HepG2 (cell line): ENCODE measurements at regions not wholly inside any gene's neighbourhood (a gene's known extent, or its start where the extent isn't known, plus 50 kb on each side); places are given as distances from the start of the nearest gene placed in this dataset.

Source experiments
- AKAP8 ChIP-seq: sonication (generic); formaldehyde crosslinking; IDR thresholded peaks from 2 replicates; pipeline ENCODE4 v1.5.1; 2020; ENCODE audit warnings: mild to moderate bottlenecking, missing genetic modification reagents
- ARNT ChIP-seq: fragments of 450-650 bp; IDR thresholded peaks from 2 replicates; pipeline ENCODE4 v1.6.1; 2017
- ATF1 ChIP-seq: IDR thresholded peaks from 2 replicates; pipeline ENCODE4 v1.6.1; 2016; ENCODE audit warnings: mild to moderate bottlenecking, control low read depth
- GABPA ChIP-seq, 2 experiments: IDR thresholded peaks; 2 replicates each; pipeline ENCODE4 v1.6.1; 2011 to 2016; ENCODE audit warnings: low read depth in 2 of 2, low read length in 1 of 2, missing biosample characterization in 1 of 2, missing genetic modification characterization in 1 of 2
- KLF9 ChIP-seq: IDR thresholded peaks from 2 replicates; pipeline ENCODE4 v1.6.1; 2016; ENCODE audit warnings: low read depth
- ZNF138 ChIP-seq: sonication (generic); formaldehyde crosslinking; IDR thresholded peaks from 2 replicates; pipeline ENCODE4 v1.5.0; 2020; ENCODE audit warnings: mild to moderate bottlenecking, low read depth, missing genetic modification reagents
- ZNF207 ChIP-seq: fragments of 450-650 bp; IDR thresholded peaks from 2 replicates; pipeline ENCODE4 v1.6.1; 2016; ENCODE audit warnings: antibody characterized with exemption, borderline replicate concordance
- ZNF367 ChIP-seq: sonication (generic); formaldehyde crosslinking; IDR thresholded peaks from 2 replicates; pipeline ENCODE4 v1.4.0; 2020; ENCODE audit warnings: missing genetic modification reagents, borderline replicate concordance
- TF ChIP-seq, protein P1 (sequence below): sonication (generic); formaldehyde crosslinking; IDR thresholded peaks from 2 replicates; pipeline ENCODE4 v1.5.0; 2020; ENCODE audit warnings: mild to moderate bottlenecking, missing genetic modification reagents
- TF ChIP-seq, protein P2 (sequence below), 2 experiments: fragments of 450-650 bp in 1 of 2; sonication (generic) in 1 of 2; formaldehyde crosslinking in 1 of 2; IDR thresholded peaks; 2 replicates each; pipeline versions ENCODE4 v1.6.1 to v1.8.0; 2016 to 2022; ENCODE audit warnings: antibody characterized with exemption in 1 of 2, mild to moderate bottlenecking in 1 of 2, missing genetic modification reagents in 1 of 2
- TF ChIP-seq, protein P3 (sequence below): sonication (generic); formaldehyde crosslinking; IDR thresholded peaks from 2 replicates; pipeline ENCODE4 v1.5.0; 2020; ENCODE audit warnings: mild to moderate bottlenecking, missing genetic modification reagents
- TF ChIP-seq, protein P4 (sequence below): sonication (generic); formaldehyde crosslinking; IDR thresholded peaks from 2 replicates; pipeline ENCODE4 v1.4.0; 2020; ENCODE audit warnings: missing genetic modification reagents

DNA sequence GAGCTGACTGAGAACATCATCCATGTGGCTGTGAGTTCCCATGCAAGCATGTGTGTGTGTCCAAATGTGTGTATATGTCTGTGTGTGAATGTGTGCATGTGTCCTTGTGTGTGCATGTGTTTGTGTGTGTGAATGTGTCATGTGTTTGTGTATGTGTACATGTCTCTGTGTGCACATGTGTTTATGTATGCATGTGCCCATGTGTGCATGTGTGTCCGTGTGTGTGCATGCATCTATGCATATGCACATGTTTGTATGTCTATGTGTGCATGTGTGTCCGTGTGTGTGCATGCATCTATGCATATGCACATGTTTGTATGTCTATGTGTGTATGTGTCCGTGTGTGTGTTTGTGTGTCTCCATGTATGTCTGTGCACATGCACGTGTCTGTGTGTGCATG lies 99.7 kb downstream of the LBH start (continued):
- TF ChIP-seq, protein P1, sequence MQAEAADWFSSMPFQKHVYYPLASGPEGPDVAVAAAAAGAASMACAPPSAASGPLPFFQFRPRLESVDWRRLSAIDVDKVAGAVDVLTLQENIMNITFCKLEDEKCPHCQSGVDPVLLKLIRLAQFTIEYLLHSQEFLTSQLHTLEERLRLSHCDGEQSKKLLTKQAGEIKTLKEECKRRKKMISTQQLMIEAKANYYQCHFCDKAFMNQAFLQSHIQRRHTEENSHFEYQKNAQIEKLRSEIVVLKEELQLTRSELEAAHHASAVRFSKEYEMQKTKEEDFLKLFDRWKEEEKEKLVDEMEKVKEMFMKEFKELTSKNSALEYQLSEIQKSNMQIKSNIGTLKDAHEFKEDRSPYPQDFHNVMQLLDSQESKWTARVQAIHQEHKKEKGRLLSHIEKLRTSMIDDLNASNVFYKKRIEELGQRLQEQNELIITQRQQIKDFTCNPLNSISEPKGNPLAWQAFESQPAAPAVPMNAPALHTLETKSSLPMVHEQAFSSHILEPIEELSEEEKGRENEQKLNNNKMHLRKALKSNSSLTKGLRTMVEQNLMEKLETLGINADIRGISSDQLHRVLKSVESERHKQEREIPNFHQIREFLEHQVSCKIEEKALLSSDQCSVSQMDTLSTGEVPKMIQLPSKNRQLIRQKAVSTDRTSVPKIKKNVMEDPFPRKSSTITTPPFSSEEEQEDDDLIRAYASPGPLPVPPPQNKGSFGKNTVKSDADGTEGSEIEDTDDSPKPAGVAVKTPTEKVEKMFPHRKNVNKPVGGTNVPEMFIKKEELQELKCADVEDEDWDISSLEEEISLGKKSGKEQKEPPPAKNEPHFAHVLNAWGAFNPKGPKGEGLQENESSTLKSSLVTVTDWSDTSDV (CRISPR knock-in tag): no peak
- TF ChIP-seq AKAP8 (CRISPR knock-in tag) (no peak), ARNT (no peak), GABPA (IDR thresholded peaks at IDR 0.05; ENCODE audit: low read depth, low read length) (0 out of 2 replicates have a peak, but pooled peaks have one; percentile 14), GABPA (CRISPR knock-in tag; IDR thresholded peaks at IDR 0.05; ENCODE audit: low read depth) (no peak), ZNF207 (0 out of 2 replicates have a peak, but pooled peaks have one; percentile 41), ATF1 (CRISPR knock-in tag) (no peak), ZNF367 (CRISPR knock-in tag) (no peak), KLF9 (CRISPR knock-in tag) (no peak), ZNF138 (CRISPR knock-in tag) (no peak)
- TF ChIP-seq, protein P2, sequence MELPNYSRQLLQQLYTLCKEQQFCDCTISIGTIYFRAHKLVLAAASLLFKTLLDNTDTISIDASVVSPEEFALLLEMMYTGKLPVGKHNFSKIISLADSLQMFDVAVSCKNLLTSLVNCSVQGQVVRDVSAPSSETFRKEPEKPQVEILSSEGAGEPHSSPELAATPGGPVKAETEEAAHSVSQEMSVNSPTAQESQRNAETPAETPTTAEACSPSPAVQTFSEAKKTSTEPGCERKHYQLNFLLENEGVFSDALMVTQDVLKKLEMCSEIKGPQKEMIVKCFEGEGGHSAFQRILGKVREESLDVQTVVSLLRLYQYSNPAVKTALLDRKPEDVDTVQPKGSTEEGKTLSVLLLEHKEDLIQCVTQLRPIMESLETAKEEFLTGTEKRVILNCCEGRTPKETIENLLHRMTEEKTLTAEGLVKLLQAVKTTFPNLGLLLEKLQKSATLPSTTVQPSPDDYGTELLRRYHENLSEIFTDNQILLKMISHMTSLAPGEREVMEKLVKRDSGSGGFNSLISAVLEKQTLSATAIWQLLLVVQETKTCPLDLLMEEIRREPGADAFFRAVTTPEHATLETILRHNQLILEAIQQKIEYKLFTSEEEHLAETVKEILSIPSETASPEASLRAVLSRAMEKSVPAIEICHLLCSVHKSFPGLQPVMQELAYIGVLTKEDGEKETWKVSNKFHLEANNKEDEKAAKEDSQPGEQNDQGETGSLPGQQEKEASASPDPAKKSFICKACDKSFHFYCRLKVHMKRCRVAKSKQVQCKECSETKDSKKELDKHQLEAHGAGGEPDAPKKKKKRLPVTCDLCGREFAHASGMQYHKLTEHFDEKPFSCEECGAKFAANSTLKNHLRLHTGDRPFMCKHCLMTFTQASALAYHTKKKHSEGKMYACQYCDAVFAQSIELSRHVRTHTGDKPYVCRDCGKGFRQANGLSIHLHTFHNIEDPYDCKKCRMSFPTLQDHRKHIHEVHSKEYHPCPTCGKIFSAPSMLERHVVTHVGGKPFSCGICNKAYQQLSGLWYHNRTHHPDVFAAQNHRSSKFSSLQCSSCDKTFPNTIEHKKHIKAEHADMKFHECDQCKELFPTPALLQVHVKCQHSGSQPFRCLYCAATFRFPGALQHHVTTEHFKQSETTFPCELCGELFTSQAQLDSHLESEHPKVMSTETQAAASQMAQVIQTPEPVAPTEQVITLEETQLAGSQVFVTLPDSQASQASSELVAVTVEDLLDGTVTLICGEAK (IDR thresholded peaks at IDR 0.05): no peak
- TF ChIP-seq, protein P2 (CRISPR knock-in tag; IDR thresholded peaks at IDR 0.05): no peak
- TF ChIP-seq, protein P3, sequence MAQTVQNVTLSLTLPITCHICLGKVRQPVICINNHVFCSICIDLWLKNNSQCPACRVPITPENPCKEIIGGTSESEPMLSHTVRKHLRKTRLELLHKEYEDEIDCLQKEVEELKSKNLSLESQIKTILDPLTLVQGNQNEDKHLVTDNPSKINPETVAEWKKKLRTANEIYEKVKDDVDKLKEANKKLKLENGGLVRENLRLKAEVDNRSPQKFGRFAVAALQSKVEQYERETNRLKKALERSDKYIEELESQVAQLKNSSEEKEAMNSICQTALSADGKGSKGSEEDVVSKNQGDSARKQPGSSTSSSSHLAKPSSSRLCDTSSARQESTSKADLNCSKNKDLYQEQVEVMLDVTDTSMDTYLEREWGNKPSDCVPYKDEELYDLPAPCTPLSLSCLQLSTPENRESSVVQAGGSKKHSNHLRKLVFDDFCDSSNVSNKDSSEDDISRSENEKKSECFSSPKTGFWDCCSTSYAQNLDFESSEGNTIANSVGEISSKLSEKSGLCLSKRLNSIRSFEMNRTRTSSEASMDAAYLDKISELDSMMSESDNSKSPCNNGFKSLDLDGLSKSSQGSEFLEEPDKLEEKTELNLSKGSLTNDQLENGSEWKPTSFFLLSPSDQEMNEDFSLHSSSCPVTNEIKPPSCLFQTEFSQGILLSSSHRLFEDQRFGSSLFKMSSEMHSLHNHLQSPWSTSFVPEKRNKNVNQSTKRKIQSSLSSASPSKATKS (CRISPR knock-in tag): no peak
- TF ChIP-seq, protein P4, sequence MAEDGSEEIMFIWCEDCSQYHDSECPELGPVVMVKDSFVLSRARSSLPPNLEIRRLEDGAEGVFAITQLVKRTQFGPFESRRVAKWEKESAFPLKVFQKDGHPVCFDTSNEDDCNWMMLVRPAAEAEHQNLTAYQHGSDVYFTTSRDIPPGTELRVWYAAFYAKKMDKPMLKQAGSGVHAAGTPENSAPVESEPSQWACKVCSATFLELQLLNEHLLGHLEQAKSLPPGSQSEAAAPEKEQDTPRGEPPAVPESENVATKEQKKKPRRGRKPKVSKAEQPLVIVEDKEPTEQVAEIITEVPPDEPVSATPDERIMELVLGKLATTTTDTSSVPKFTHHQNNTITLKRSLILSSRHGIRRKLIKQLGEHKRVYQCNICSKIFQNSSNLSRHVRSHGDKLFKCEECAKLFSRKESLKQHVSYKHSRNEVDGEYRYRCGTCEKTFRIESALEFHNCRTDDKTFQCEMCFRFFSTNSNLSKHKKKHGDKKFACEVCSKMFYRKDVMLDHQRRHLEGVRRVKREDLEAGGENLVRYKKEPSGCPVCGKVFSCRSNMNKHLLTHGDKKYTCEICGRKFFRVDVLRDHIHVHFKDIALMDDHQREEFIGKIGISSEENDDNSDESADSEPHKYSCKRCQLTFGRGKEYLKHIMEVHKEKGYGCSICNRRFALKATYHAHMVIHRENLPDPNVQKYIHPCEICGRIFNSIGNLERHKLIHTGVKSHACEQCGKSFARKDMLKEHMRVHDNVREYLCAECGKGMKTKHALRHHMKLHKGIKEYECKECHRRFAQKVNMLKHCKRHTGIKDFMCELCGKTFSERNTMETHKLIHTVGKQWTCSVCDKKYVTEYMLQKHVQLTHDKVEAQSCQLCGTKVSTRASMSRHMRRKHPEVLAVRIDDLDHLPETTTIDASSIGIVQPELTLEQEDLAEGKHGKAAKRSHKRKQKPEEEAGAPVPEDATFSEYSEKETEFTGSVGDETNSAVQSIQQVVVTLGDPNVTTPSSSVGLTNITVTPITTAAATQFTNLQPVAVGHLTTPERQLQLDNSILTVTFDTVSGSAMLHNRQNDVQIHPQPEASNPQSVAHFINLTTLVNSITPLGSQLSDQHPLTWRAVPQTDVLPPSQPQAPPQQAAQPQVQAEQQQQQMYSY (CRISPR knock-in tag): no peak
- TF ChIP-seq, all 625 proteins: peak for 3
